ENCODE measurements at regions not wholly inside any gene's neighbourhood (a gene's known extent, or its start where the extent isn't known, plus 50 kb on each side); places are given as distances from the start of the nearest gene placed in this dataset.

DNA sequence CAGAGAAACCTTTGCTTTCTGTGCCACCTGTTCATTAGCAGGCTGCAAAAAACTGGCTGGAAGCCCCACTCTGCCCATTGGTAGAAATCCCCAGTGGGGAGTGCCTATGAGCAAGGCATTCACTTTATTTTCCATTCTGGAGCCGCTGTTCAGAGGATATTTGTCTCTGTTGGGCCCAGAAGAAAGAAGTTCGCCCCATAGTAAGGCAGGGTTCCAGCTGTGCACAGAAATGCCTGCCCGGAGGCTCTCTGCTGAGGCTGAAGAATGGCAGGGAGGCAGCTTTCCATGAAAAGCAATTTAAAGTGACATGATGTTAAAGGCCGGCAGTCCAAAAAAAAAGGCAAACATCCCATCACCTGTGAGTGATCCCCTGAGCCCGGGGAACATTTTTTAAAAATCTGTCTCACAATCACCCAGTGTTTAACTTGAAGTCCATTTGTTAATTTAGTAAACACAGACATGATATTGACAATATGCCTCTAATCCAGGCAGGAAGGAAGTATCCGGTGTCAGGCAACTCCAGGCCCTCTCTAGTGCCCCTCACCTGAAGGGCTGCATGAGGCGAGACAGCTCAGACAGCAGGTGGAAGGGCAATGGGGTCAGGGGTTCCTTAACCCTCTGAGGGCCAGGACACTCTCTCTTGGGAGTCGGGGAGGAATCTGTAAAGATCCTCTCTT lies 265.1 kb upstream of the SIX2 start:
- Histone ChIP-seq H3K79me2 (ENCODE audit: insufficient read depth, low read length) (no peaks in the 10 kb centered on the region), H3K27ac (ENCODE audit: low read depth in 1 of 2, low read length in 2 of 2) (no peak overlapping the region), H3K36me3 (replicated peaks in 1 of 2; ENCODE audit: control insufficient read depth in 1 of 2, insufficient read depth in 2 of 2, low read length in 2 of 2) (no peaks in the 10 kb centered on the region), H3K4me1 (ENCODE audit: control insufficient read depth in 1 of 2, insufficient read depth in 2 of 2, low read length in 2 of 2) (no peaks in the 10 kb centered on the region), H2AFZ (ENCODE audit: insufficient read depth, low read depth, low read length, poor library complexity, severe bottlenecking) (no peak overlapping the region), H4K20me1 (ENCODE audit: insufficient read depth, low read length) (no peaks in the 10 kb centered on the region), H3K27me3 (ENCODE audit: control insufficient read depth in 2 of 2, insufficient read depth in 2 of 2, low read length in 2 of 2) (no peaks in the 10 kb centered on the region), H3K9me3 (replicated peaks in 1 of 2; ENCODE audit: control insufficient read depth in 1 of 2, insufficient read depth in 1 of 2, low read length in 2 of 2) (no peaks in the 10 kb centered on the region), H3K4me2 (replicated peaks; ENCODE audit: extremely low read depth, low read length, poor library complexity, severe bottlenecking) (no peak overlapping the region), H3K9ac (ENCODE audit: insufficient read depth, low read length, poor library complexity, severe bottlenecking) (no peak overlapping the region), H3K4me3 (replicated peaks in 1 of 3; ENCODE audit: low read depth in 2 of 3, low read length in 3 of 3) (no peak overlapping the region)
- no peaks in the 10 kb centered on the region for H3K36me3 Mint-ChIP-seq
- TF ChIP-seq, protein P1, sequence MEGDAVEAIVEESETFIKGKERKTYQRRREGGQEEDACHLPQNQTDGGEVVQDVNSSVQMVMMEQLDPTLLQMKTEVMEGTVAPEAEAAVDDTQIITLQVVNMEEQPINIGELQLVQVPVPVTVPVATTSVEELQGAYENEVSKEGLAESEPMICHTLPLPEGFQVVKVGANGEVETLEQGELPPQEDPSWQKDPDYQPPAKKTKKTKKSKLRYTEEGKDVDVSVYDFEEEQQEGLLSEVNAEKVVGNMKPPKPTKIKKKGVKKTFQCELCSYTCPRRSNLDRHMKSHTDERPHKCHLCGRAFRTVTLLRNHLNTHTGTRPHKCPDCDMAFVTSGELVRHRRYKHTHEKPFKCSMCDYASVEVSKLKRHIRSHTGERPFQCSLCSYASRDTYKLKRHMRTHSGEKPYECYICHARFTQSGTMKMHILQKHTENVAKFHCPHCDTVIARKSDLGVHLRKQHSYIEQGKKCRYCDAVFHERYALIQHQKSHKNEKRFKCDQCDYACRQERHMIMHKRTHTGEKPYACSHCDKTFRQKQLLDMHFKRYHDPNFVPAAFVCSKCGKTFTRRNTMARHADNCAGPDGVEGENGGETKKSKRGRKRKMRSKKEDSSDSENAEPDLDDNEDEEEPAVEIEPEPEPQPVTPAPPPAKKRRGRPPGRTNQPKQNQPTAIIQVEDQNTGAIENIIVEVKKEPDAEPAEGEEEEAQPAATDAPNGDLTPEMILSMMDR (IDR thresholded peaks at IDR 0.05): no peak
- no peak overlapping the region for H3K4me3 Mint-ChIP-seq
- H3K9me3 Mint-ChIP-seq: peaks cover 0 to 1% (median 0%) of the 10 kb centered on the region in 7 donors
- WGBS (ENCODE audit: insufficient coverage): 85% methylated on average over 3 of the region's 8 CpGs
- intact Hi-C loops (cut with micrococcal nuclease): no loop called here
- H3K27me3 Mint-ChIP-seq (ENCODE audit: low read depth in 3 of 3): peaks cover 1 to 4% (median 4%) of the 10 kb centered on the region in 3 donors
- H3K4me1 Mint-ChIP-seq: no peaks in the 10 kb centered on the region
- DNase-seq: no peak
- H3K27ac Mint-ChIP-seq: no peak overlapping the region

GRCh38 chr2:45273412-45274249 lies 264.4 kb upstream of the SIX2 start:
- H3K4me3 Mint-ChIP-seq: no peak overlapping the region
- WGBS (ENCODE audit: insufficient coverage): no CpG with 5 or more reads among the region's 3 CpGs

More at GRCh38 chr2:45273412-45274249, 264.4 kb upstream of the SIX2 start:
- Histone ChIP-seq H3K79me2 (ENCODE audit: insufficient read depth, low read length) (no peaks in the 10 kb centered on the region), H3K27me3 (ENCODE audit: control insufficient read depth in 2 of 2, insufficient read depth in 2 of 2, low read length in 2 of 2) (no peaks in the 10 kb centered on the region), H3K4me2 (replicated peaks; ENCODE audit: extremely low read depth, low read length, poor library complexity, severe bottlenecking) (no peak overlapping the region), H3K9me3 (replicated peaks in 1 of 2; ENCODE audit: control insufficient read depth in 1 of 2, insufficient read depth in 1 of 2, low read length in 2 of 2) (no peaks in the 10 kb centered on the region), H3K9ac (ENCODE audit: insufficient read depth, low read length, poor library complexity, severe bottlenecking) (no peak overlapping the region), H4K20me1 (ENCODE audit: insufficient read depth, low read length) (no peaks in the 10 kb centered on the region), H3K4me3 (replicated peaks in 1 of 3; ENCODE audit: low read depth in 2 of 3, low read length in 3 of 3) (no peak overlapping the region), H3K36me3 (replicated peaks in 1 of 2; ENCODE audit: control insufficient read depth in 1 of 2, insufficient read depth in 2 of 2, low read length in 2 of 2) (no peaks in the 10 kb centered on the region), H3K4me1 (ENCODE audit: control insufficient read depth in 1 of 2, insufficient read depth in 2 of 2, low read length in 2 of 2) (no peaks in the 10 kb centered on the region), H3K27ac (ENCODE audit: low read depth in 1 of 2, low read length in 2 of 2) (no peak overlapping the region), H2AFZ (ENCODE audit: insufficient read depth, low read depth, low read length, poor library complexity, severe bottlenecking) (no peak overlapping the region)
- TF ChIP-seq, protein P1 (IDR thresholded peaks at IDR 0.05): no peak
- H3K9me3 Mint-ChIP-seq: peaks cover 0 to 1% (median 0%) of the 10 kb centered on the region in 7 donors
- no peak for DNase-seq
- H3K27ac Mint-ChIP-seq: no peak overlapping the region
- no peaks in the 10 kb centered on the region for H3K36me3 Mint-ChIP-seq
- intact Hi-C loops (cut with micrococcal nuclease): no loop called here
- peaks cover 1 to 4% (median 3%) of the 10 kb centered on the region in 3 donors for H3K27me3 Mint-ChIP-seq (ENCODE audit: low read depth in 3 of 3)
- no peaks in the 10 kb centered on the region for H3K4me1 Mint-ChIP-seq

Data from CD14-positive monocyte (primary cell).